ENCODE measurements at regions not wholly inside any gene's neighbourhood (a gene's known extent, or its start where the extent isn't known, plus 50 kb on each side); places are given as distances from the start of the nearest gene placed in this dataset.
A peak's percentile ranks its signal among the peaks of the same experiment; 100 is the strongest.
"Not testable (repeated sequence)": the region's sequence is repeated elsewhere in the genome, so short reads cannot be mapped to it uniquely, and the experiment has no call there.

- DNase-seq, result no peak
Measured at GRCh38 chr6:134419716-134420115, 101.8 kb upstream of the SGK1 start.

- DNase-seq, result peak in 1 of 2 donors; percentile 2
Measured at GRCh38 chr6:134416418-134417154, 98.7 kb upstream of the SGK1 start.

GRCh38 chr6:134415656-134416055 is 97.7 kb upstream of the SGK1 start:
- DNase-seq, result no peak

GRCh38 chr6:134415194-134415593 is 97.3 kb upstream of the SGK1 start:
- no peak for DNase-seq

GRCh38 chr6:134414793-134415192 is 96.9 kb upstream of the SGK1 start:
- DNase-seq, result no peak

- DNase-seq, result peak; percentile 19 to 49
Measured at GRCh38 chr6:134413241-134413643, 95.3 kb upstream of the SGK1 start.

- DNase-seq, result no peak
Measured at GRCh38 chr6:134410541-134410940, 92.6 kb upstream of the SGK1 start.

GRCh38 chr6:134407791-134408190 is 89.9 kb upstream of the SGK1 start:
- no peak for DNase-seq

- no peak for DNase-seq
Measured at GRCh38 chr6:134406311-134406710, 88.4 kb upstream of the SGK1 start.

- DNase-seq, result no peak
Measured at GRCh38 chr6:134405386-134406087, 87.6 kb upstream of the SGK1 start.

GRCh38 chr6:134403312-134403711 is 85.4 kb upstream of the SGK1 start:
- DNase-seq, result not testable (repeated sequence)

GRCh38 chr6:134402372-134402984 is 84.6 kb upstream of the SGK1 start:
- DNase-seq, result no peak

GRCh38 chr6:134400941-134401340 is 83.0 kb upstream of the SGK1 start:
- no peak for DNase-seq

GRCh38 chr6:134398453-134398852 is 80.5 kb upstream of the SGK1 start:
- DNase-seq, result peak in 1 of 2 donors; percentile 42

- DNase-seq, result no peak
Measured at GRCh38 chr6:134397676-134398075, 79.8 kb upstream of the SGK1 start.

GRCh38 chr6:134394905-134395304 is 77.0 kb upstream of the SGK1 start:
- no peak for DNase-seq

- no peak for DNase-seq
Measured at GRCh38 chr6:134394208-134394607, 76.3 kb upstream of the SGK1 start.

- no peak for DNase-seq
Measured at GRCh38 chr6:134391205-134391604, 73.3 kb upstream of the SGK1 start.

- DNase-seq, result no peak
Measured at GRCh38 chr6:134389658-134390057, 71.7 kb upstream of the SGK1 start.

- DNase-seq, result peak; percentile 3 to 29
Measured at GRCh38 chr6:134389129-134389528, 71.2 kb upstream of the SGK1 start.

- not testable (repeated sequence) for DNase-seq
Measured at GRCh38 chr6:134386482-134386881, 68.6 kb upstream of the SGK1 start.

- DNase-seq, result no peak
Measured at GRCh38 chr6:134381959-134382358, 64.0 kb upstream of the SGK1 start.

- no peak for DNase-seq
Measured at GRCh38 chr6:134379599-134379998, 61.7 kb upstream of the SGK1 start.

GRCh38 chr6:134379076-134379475 is 61.2 kb upstream of the SGK1 start:
- peak; percentile 39 to 62 for DNase-seq
